HEK293T (cell line): ENCODE measurements at regions not wholly inside any gene's neighbourhood (a gene's known extent, or its start where the extent isn't known, plus 50 kb on each side); places are given as distances from the start of the nearest gene placed in this dataset.
A peak's percentile ranks its signal among the peaks of the same experiment; 100 is the strongest.
"Not testable (repeated sequence)": the region's sequence is repeated elsewhere in the genome, so short reads cannot be mapped to it uniquely, and the experiment has no call there.

Experiments used
- CTCF ChIA-PET: fragments of 350-600 bp; formaldehyde crosslinking; extraction: SDS; loops from one replicate; lab custom pipeline; 2021; ENCODE audit warnings: antibody characterized with exemption, inconsistent platforms; lab: Yijun Ruan, JAX
- POLR2A ChIA-PET: fragments of 350-600 bp; formaldehyde crosslinking; extraction: SDS; loops from one replicate; lab custom pipeline; 2020; ENCODE audit warnings: antibody characterized with exemption, inconsistent platforms; lab: Yijun Ruan, JAX
- DNase-seq: peaks from one replicate; pipeline ENCODE4 v3.0.0; 2012; ENCODE audit warnings: mixed read lengths; ENCODE audit errors: extremely low spot score
- ARNT ChIP-seq: fragments of 450-650 bp; IDR thresholded peaks from 2 replicates; pipeline ENCODE4 v1.6.1; 2017; ENCODE audit warnings: mild to moderate bottlenecking
- BHLHE40 ChIP-seq: fragments of 450-650 bp; IDR thresholded peaks from 2 replicates; pipeline ENCODE4 v1.6.1; 2016; ENCODE audit warnings: mild to moderate bottlenecking, moderate library complexity, borderline replicate concordance
- CTBP1 ChIP-seq: fragments of 450-650 bp; IDR thresholded peaks from 2 replicates; pipeline ENCODE4 v1.6.1; 2016; ENCODE audit warnings: borderline replicate concordance
- ELF4 ChIP-seq: fragments of 450-650 bp; IDR thresholded peaks from 2 replicates; pipeline ENCODE4 v1.6.1; 2017; ENCODE audit warnings: antibody characterized with exemption
- FOXA1 ChIP-seq: fragments of 450-650 bp; IDR thresholded peaks from 2 replicates; pipeline ENCODE4 v1.6.1; 2016; ENCODE audit warnings: mild to moderate bottlenecking
- FOXK2 ChIP-seq: fragments of 450-650 bp; IDR thresholded peaks from 2 replicates; pipeline ENCODE4 v1.6.1; 2016; ENCODE audit warnings: mild to moderate bottlenecking
- FOXM1 ChIP-seq: fragments of 450-650 bp; IDR thresholded peaks from 2 replicates; pipeline ENCODE4 v1.6.1; 2017; ENCODE audit warnings: mild to moderate bottlenecking, borderline replicate concordance
- HDGF ChIP-seq: fragments of 450-650 bp; IDR thresholded peaks from 2 replicates; pipeline ENCODE4 v1.6.1; 2017; ENCODE audit warnings: antibody characterized with exemption, borderline replicate concordance
- L3MBTL2 ChIP-seq: fragments of 450-650 bp; conservative IDR thresholded peaks from 2 replicates; pipeline ENCODE4 v1.6.1; 2016; ENCODE audit warnings: mild to moderate bottlenecking
- LEF1 ChIP-seq: fragments of 450-650 bp; IDR thresholded peaks from 2 replicates; pipeline ENCODE4 v1.6.1; 2017; ENCODE audit warnings: mild to moderate bottlenecking, borderline replicate concordance
- NFRKB ChIP-seq: fragments of 450-650 bp; IDR thresholded peaks from 2 replicates; pipeline ENCODE4 v1.6.1; 2016; ENCODE audit warnings: mild to moderate bottlenecking, moderate library complexity
- SP1 ChIP-seq: fragments of 450-650 bp; IDR thresholded peaks from 2 replicates; pipeline ENCODE4 v1.6.1; 2017
- SUZ12 ChIP-seq: fragments of 450-650 bp; IDR thresholded peaks from 2 replicates; pipeline ENCODE4 v1.6.1; 2016; ENCODE audit warnings: mild to moderate bottlenecking
- TARDBP ChIP-seq: fragments of 450-650 bp; IDR thresholded peaks from 2 replicates; pipeline ENCODE4 v1.6.1; 2016
- ZNF384 ChIP-seq: fragments of 450-650 bp; IDR thresholded peaks from 2 replicates; pipeline ENCODE4 v1.6.1; 2016
- TF ChIP-seq, protein P1 (sequence below): fragments of 450-650 bp; IDR thresholded peaks from 2 replicates; pipeline ENCODE4 v1.6.1; 2016

DNA sequence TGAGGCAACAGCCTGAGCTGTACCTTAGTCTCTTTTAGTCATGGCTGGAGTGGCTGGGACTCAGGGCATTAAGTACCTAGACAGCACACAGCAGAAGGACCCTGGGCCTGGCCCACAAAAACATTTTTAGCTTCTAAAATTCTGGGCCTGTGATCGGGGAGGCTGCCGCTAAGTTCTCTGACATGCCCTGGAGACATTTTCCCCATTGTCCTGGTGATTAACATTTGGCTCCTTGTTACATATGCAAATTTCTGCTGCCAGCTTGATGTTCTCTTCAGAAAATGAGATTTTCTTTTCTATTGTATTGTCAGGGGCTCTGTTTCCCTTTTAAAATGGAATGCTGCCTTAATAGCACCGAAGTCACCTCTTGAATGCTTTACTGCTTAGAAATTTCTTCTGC is 952.4 kb downstream of the TRAM1L1 start:
- DNase-seq: no peak
- TF ChIP-seq, protein P1, sequence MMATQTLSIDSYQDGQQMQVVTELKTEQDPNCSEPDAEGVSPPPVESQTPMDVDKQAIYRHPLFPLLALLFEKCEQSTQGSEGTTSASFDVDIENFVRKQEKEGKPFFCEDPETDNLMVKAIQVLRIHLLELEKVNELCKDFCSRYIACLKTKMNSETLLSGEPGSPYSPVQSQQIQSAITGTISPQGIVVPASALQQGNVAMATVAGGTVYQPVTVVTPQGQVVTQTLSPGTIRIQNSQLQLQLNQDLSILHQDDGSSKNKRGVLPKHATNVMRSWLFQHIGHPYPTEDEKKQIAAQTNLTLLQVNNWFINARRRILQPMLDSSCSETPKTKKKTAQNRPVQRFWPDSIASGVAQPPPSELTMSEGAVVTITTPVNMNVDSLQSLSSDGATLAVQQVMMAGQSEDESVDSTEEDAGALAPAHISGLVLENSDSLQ: no peak
- TF ChIP-seq ELF4 (no peak), ZNF384 (no peak), NFRKB (no peak), LEF1 (no peak), TARDBP (no peak), FOXA1 (no peak), ARNT (no peak), SP1 (no peak), CTBP1 (no peak), BHLHE40 (no peak), HDGF (no peak), FOXK2 (no peak), L3MBTL2 (no peak), SUZ12 (no peak), FOXM1 (no peak)
- ChIA-PET POLR2A (no interaction called here), CTCF (no interaction called here)

DNA sequence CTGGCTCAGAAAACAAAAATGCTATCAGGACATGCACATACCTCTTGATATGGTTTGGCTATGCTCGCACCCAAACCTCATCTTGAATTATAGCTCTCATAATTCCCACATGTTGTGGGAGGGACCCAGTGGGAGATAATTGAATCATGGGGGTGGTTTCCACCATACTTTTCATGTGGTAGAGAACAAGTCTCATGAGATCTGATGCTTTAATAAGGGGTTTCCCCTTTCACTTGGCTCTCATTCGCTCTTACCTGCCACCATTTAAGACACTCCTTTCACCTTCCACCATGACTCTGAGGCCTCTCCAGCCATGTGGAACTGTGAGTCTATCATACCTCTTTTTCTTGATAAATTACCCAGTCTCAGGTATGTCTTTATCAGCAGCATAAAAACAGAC is 958.6 kb downstream of the TRAM1L1 start:
- TF ChIP-seq LEF1: no peak
- TF ChIP-seq CTBP1: no peak
- TF ChIP-seq FOXM1: no peak
- no peak for TF ChIP-seq FOXA1
- no peak for TF ChIP-seq ELF4
- TF ChIP-seq L3MBTL2: no peak
- no peak for TF ChIP-seq ZNF384
- TF ChIP-seq NFRKB: no peak
- TF ChIP-seq HDGF: no peak
- ChIA-PET POLR2A (no interaction called here), CTCF (no interaction called here)
- no peak for DNase-seq

DNA sequence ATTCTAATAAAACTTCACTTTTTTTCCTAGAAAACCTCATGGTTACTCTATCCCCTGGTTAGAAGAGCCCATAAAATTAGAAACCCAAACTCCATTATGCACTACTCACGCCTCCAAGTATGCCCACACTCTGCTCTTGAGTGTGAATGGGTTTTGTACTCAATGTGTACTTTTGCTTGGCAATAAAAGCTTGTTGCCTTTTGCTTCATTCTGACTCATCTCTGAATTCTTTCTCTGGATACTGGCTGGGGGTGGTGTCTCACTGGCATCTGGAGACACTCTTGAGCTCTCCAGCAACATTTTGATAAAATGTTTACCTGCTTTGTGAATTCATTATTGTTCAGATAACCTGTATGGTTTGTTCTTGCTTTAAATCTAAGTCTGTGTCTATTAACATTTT is 963.3 kb downstream of the TRAM1L1 start:
- DNase-seq: no peak
- ChIA-PET CTCF (no interaction called here), POLR2A (no interaction called here)

DNA sequence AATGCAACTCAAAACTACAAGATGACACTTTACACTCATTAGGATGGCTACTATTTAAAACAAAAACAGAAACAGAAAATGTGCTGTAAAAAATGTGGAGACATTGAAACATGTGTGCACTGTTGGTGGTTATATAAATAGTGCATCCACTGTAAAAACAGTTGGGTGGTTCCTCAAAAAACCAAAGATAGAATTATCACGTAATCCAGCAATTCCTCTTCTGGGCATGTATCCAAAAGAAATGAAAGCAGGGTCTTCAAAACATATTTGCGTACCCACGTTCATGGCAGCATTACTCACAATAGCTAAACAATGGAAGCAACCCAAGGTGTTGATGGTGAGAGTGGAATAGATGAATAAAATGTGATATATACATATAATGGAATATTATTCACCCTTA is 967.2 kb downstream of the TRAM1L1 start:
- ChIA-PET POLR2A (no interaction called here), CTCF (no interaction called here)
- no peak for DNase-seq
- TF ChIP-seq, protein P1: no peak
- TF ChIP-seq FOXK2: no peak
- TF ChIP-seq HDGF: no peak
- TF ChIP-seq LEF1: no peak
- TF ChIP-seq NFRKB: no peak
- TF ChIP-seq SP1: no peak
- TF ChIP-seq ELF4: no peak
- no peak for TF ChIP-seq FOXA1
- TF ChIP-seq L3MBTL2: no peak
- TF ChIP-seq BHLHE40: no peak
- TF ChIP-seq ARNT: no peak
- TF ChIP-seq FOXM1: no peak
- no peak for TF ChIP-seq ZNF384
- TF ChIP-seq CTBP1: no peak
- no peak for TF ChIP-seq TARDBP
- no peak for TF ChIP-seq SUZ12

More for the DNA sequence above, 963.3 kb downstream of the TRAM1L1 start:
- TF ChIP-seq FOXK2 (no peak), NFRKB (no peak), FOXM1 (no peak), ZNF384 (no peak), TARDBP (no peak), ELF4 (no peak), L3MBTL2 (no peak), BHLHE40 (no peak), HDGF (no peak), CTBP1 (no peak)
- TF ChIP-seq, protein P1: no peak

DNA sequence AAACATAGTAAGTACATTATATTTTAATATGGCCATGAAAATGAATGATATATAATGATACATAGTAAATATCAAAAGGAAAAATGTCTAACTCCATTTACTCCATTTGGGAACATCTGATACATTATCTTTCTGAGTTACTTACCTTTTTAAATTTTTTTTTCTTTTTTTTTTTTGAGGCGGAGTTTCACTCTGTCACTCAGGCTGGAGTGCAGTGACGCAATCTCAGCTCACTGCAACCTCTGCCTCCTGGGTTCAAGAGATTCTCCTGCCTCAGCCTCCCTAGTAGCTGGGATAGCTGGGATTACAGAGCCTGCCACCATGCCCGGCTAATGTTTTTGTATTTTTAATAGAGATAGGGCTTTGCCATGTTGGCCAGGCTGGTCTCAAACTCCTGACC is 972.5 kb downstream of the TRAM1L1 start:
- DNase-seq, CTCF ChIA-PET, POLR2A ChIA-PET: not testable (repeated sequence)

DNA sequence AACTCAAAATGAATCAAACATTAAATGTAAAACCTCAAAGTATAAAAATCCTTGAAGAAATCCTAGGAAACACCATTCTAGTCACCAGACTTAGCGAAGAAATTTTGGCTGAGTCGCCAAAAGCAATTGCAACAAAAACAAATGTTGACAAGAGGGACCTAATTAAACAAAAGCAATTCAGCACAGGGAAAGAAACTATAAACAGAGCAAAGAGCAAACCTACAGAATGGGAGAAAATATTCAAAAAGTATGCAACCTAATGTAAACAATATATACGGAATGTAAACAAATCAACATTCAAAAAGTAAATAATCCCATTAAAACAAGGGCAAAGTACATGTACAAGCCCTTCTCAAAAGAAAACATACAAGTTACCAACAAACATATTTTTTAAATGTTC is 974.7 kb downstream of the TRAM1L1 start:
- DNase-seq: no peak
- POLR2A ChIA-PET: no interaction called here
- no peak for TF ChIP-seq FOXK2
- no peak for TF ChIP-seq FOXM1
- TF ChIP-seq TARDBP: no peak
- no peak for TF ChIP-seq L3MBTL2
- TF ChIP-seq HDGF: no peak
- no peak for TF ChIP-seq SUZ12
- no peak for TF ChIP-seq ZNF384
- no peak for TF ChIP-seq CTBP1
- no peak for TF ChIP-seq FOXA1
- no peak for TF ChIP-seq SP1
- TF ChIP-seq, protein P1: no peak
- TF ChIP-seq ARNT: no peak
- TF ChIP-seq ELF4: no peak
- no peak for TF ChIP-seq LEF1
- no peak for TF ChIP-seq NFRKB
- no peak for TF ChIP-seq BHLHE40
- CTCF ChIA-PET: no interaction called here

More for the DNA sequence above, 972.5 kb downstream of the TRAM1L1 start:
- TF ChIP-seq ZNF384: 0 out of 2 replicates have a peak, but pooled peaks have one; percentile 34
- TF ChIP-seq, protein P1: peak; percentile 58; the same call in 1 of the 2 replicates
